ENCODE measurements at regions not wholly inside any gene's neighbourhood (a gene's known extent, or its start where the extent isn't known, plus 50 kb on each side); places are given as distances from the start of the nearest gene placed in this dataset.

DNA sequence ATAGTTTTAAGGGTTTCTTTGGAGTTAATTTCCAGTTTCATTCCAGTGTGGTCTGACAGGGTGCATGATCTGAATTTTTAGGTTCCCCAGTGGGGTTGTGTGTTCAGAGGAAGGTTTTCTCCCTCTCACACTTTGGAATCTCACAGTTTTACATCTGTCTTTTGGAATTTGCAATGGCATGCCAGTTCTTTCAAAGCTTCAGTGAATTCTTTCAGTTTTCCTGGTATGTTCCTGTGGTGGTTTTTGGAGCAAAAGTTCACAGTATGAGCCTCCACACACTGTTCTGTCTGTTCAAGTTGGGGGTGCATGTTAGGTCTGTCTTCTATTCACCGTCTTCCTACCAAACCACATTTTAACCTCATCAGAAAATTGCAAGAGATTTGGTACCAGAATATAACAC is 624.2 kb downstream of the KCTD16 start:
- no peak for DNase-seq (ENCODE audit: low read depth in 1 of 2, low spot score in 1 of 2)
- ATAC-seq = no peak
- FAIRE-seq = no peak
- WGBS (ENCODE audit: missing lambda C conversion rate) = 11% methylated on average over 1 of the region's 1 CpG
- no peak overlapping the region for H3K4me3 ChIP-seq
- H3K27ac ChIP-seq = no peak overlapping the region
- TF ChIP-seq CHD4 (IDR thresholded peaks at IDR 0.05; ENCODE audit: borderline replicate concordance) (no peak), RNF2 (IDR thresholded peaks at IDR 0.05; ENCODE audit: borderline replicate concordance, low read depth) (no peak), NPAS2 (CRISPR knock-in tag; IDR thresholded peaks at IDR 0.05; ENCODE audit: borderline replicate concordance) (no peak), EP300 (IDR thresholded peaks at IDR 0.05) (no peak), FOSB (CRISPR knock-in tag; IDR thresholded peaks at IDR 0.05) (no peak)
- TF ChIP-seq, protein P1, sequence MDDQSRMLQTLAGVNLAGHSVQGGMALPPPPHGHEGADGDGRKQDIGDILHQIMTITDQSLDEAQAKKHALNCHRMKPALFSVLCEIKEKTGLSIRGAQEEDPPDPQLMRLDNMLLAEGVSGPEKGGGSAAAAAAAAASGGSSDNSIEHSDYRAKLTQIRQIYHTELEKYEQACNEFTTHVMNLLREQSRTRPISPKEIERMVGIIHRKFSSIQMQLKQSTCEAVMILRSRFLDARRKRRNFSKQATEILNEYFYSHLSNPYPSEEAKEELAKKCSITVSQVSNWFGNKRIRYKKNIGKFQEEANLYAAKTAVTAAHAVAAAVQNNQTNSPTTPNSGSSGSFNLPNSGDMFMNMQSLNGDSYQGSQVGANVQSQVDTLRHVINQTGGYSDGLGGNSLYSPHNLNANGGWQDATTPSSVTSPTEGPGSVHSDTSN (IDR thresholded peaks at IDR 0.05) = no peak
- no peak overlapping the region for H3K4me2 ChIP-seq
- ChIA-PET CTCF (interaction anchor here (0.9 kb wide), 1 partner anchor 17 kb away, joined by 3 read pairs; no protein-coding TSS in a partner anchor), POLR2A (no interaction called here)
- no peaks in the 10 kb centered on the region for H3K9me3 ChIP-seq
- H3K4me1 ChIP-seq = no peaks in the 10 kb centered on the region

DNA sequence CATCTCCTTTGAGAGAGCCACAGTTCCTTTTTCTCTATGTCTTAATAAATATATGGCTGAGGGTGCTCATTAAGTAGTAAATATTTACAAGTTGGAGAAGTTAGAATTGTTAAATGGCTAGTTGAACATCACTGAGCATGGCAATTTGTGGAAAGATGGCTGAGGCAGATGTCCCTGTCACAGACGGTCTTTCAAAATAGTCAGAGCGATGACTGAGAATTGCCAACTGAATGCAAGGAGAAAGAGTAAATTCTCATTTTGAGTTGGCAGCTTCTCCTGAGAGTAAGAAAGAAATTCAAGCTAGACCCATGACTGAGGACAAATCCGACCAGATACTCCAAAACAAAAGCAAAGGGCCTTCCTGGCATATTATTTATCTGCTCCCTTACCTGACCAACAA is 617.9 kb downstream of the KCTD16 start:
- no peak for ATAC-seq
- Histone ChIP-seq H3K4me3 (no peak overlapping the region), H3K4me1 (no peaks in the 10 kb centered on the region), H3K9me3 (no peaks in the 10 kb centered on the region), H3K4me2 (no peak overlapping the region), H3K27ac (no peak overlapping the region)
- ChIA-PET CTCF (no interaction called here), POLR2A (no interaction called here)
- TF ChIP-seq TP53 (CRISPR knock-in tag; IDR thresholded peaks at IDR 0.05) = no peak
- TF ChIP-seq RARB (CRISPR knock-in tag; IDR thresholded peaks at IDR 0.05) = no peak
- no peak for TF ChIP-seq NR3C1 (IDR thresholded peaks at IDR 0.05)
- TF ChIP-seq, protein P1 (IDR thresholded peaks at IDR 0.05) = no peak
- no peak for TF ChIP-seq ZC3H11A (IDR thresholded peaks at IDR 0.05)
- no peak for TF ChIP-seq POLR2AphosphoS2 (conservative IDR thresholded peaks at IDR 0.05; ENCODE audit: low read length)
- no peak for TF ChIP-seq EHF (CRISPR knock-in tag; IDR thresholded peaks at IDR 0.05)
- TF ChIP-seq, protein P2, sequence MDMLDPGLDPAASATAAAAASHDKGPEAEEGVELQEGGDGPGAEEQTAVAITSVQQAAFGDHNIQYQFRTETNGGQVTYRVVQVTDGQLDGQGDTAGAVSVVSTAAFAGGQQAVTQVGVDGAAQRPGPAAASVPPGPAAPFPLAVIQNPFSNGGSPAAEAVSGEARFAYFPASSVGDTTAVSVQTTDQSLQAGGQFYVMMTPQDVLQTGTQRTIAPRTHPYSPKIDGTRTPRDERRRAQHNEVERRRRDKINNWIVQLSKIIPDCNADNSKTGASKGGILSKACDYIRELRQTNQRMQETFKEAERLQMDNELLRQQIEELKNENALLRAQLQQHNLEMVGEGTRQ (IDR thresholded peaks at IDR 0.05) = no peak
- TF ChIP-seq JUN (IDR thresholded peaks at IDR 0.05) = no peak
- no peak for TF ChIP-seq RNF2 (IDR thresholded peaks at IDR 0.05; ENCODE audit: borderline replicate concordance, low read depth)
- TF ChIP-seq FOXS1 (CRISPR knock-in tag; IDR thresholded peaks at IDR 0.05) = no peak
- no peak for TF ChIP-seq RCOR1 (IDR thresholded peaks at IDR 0.05; ENCODE audit: low read depth, low read length)
- TF ChIP-seq MYC (IDR thresholded peaks at IDR 0.05; ENCODE audit: borderline replicate concordance, low read length) = no peak
- no peak for TF ChIP-seq ESRRA (IDR thresholded peaks at IDR 0.05; ENCODE audit: borderline replicate concordance, low read length)
- 50% methylated on average over 3 of the region's 3 CpGs for WGBS (ENCODE audit: missing lambda C conversion rate)
- no peak for DNase-seq (ENCODE audit: low read depth in 1 of 2, low spot score in 1 of 2)
- no peak for FAIRE-seq

DNA sequence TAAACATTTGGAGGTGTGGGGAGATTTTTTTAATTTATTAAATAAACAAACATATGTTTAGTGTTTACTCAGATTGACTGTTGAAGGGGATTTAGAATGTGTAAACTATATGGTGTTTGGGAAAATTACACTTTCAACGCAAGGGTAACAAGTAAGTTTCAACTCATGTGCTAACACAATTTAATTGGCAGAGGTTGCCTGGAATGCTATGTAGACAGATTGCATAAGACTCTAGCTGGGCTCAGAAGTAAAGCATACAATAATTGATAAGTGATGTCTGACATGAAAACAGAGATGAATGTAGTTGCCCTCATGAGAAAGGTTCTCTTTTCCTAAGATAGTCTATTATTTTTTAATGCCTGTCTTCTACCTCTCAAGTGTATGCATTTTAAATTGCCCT is 617.4 kb downstream of the KCTD16 start:
- CTCF ChIA-PET = no interaction called here
- no peak overlapping the region for H3K4me3 ChIP-seq
- no peak overlapping the region for H3K4me2 ChIP-seq
- no peak for ATAC-seq
- TF ChIP-seq HOXB13 (CRISPR knock-in tag; IDR thresholded peaks at IDR 0.05; ENCODE audit: low read depth) = no peak
- TF ChIP-seq ZSCAN20 (CRISPR knock-in tag; IDR thresholded peaks at IDR 0.05) = no peak
- no peak for TF ChIP-seq ESRRA (IDR thresholded peaks at IDR 0.05; ENCODE audit: borderline replicate concordance, low read length)
- no peak for TF ChIP-seq POLR2A (IDR thresholded peaks at IDR 0.05; ENCODE audit: low read length)
- TF ChIP-seq, protein P3, sequence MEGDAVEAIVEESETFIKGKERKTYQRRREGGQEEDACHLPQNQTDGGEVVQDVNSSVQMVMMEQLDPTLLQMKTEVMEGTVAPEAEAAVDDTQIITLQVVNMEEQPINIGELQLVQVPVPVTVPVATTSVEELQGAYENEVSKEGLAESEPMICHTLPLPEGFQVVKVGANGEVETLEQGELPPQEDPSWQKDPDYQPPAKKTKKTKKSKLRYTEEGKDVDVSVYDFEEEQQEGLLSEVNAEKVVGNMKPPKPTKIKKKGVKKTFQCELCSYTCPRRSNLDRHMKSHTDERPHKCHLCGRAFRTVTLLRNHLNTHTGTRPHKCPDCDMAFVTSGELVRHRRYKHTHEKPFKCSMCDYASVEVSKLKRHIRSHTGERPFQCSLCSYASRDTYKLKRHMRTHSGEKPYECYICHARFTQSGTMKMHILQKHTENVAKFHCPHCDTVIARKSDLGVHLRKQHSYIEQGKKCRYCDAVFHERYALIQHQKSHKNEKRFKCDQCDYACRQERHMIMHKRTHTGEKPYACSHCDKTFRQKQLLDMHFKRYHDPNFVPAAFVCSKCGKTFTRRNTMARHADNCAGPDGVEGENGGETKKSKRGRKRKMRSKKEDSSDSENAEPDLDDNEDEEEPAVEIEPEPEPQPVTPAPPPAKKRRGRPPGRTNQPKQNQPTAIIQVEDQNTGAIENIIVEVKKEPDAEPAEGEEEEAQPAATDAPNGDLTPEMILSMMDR (IDR thresholded peaks at IDR 0.05) = no peak
- TF ChIP-seq MYC (IDR thresholded peaks at IDR 0.05; ENCODE audit: borderline replicate concordance, low read length) = no peak
- TF ChIP-seq NFE2L2 (conservative IDR thresholded peaks at IDR 0.05; ENCODE audit: low read length) = no peak
- 66% methylated on average over 1 of the region's 1 CpG for WGBS (ENCODE audit: missing lambda C conversion rate)
- no peak for DNase-seq (ENCODE audit: low read depth in 1 of 2, low spot score in 1 of 2)
- no peaks in the 10 kb centered on the region for H3K4me1 ChIP-seq
- no peak for FAIRE-seq
- H3K9me3 ChIP-seq = no peaks in the 10 kb centered on the region
- POLR2A ChIA-PET = no interaction called here
- no peak overlapping the region for H3K27ac ChIP-seq

All from A549 (cell line).